CD14-positive monocyte (primary cell): ENCODE measurements at regions not wholly inside any gene's neighbourhood (a gene's known extent, or its start where the extent isn't known, plus 50 kb on each side); places are given as distances from the start of the nearest gene placed in this dataset.

Experiments used
- DNase-seq, 3 donors: peaks; one replicate each; pipeline ENCODE4 v3.0.0-alpha.2; 2011 to 2022
- H2AFZ ChIP-seq: 2 replicates; pipeline ENCODE4 v1.6.0; 2012; ENCODE audit warnings: mild to moderate bottlenecking, low read depth, low read length, inconsistent platforms; ENCODE audit not compliant: insufficient read depth, poor library complexity, severe bottlenecking
- H3K27ac ChIP-seq, 2 donors: 1 replicate in 1 of 2; 2 replicates in 1 of 2; pipeline ENCODE4 v1.5.1; 2012 to 2013; ENCODE audit warnings: low read length in 2 of 2, control low read depth in 1 of 2, inconsistent platforms in 1 of 2, low read depth in 1 of 2, mild to moderate bottlenecking in 1 of 2
- H3K27me3 ChIP-seq, 2 donors: one replicate each; pipeline versions ENCODE4 v1.6.0 to v1.6.1; 2011 to 2013; ENCODE audit warnings: low read length in 2 of 2; ENCODE audit not compliant: control insufficient read depth in 2 of 2, insufficient read depth in 2 of 2
- H3K36me3 ChIP-seq, 2 donors: replicated peaks in 1 of 2; 1 replicate in 1 of 2; 2 replicates in 1 of 2; pipeline versions ENCODE4 v1.5.1 to v1.6.1; 2012 to 2013; ENCODE audit warnings: low read length in 2 of 2, control low read depth in 1 of 2, inconsistent platforms in 1 of 2, mild to moderate bottlenecking in 1 of 2; ENCODE audit not compliant: insufficient read depth in 2 of 2, control insufficient read depth in 1 of 2
- H3K4me1 ChIP-seq, 2 donors: 1 replicate in 1 of 2; 2 replicates in 1 of 2; pipeline versions ENCODE4 v1.5.1 to v1.6.1; 2012 to 2013; ENCODE audit warnings: low read length in 2 of 2, control low read depth in 1 of 2, inconsistent platforms in 1 of 2, mild to moderate bottlenecking in 1 of 2, moderate library complexity in 1 of 2; ENCODE audit not compliant: insufficient read depth in 2 of 2, control insufficient read depth in 1 of 2
- H3K4me2 ChIP-seq: replicated peaks from 2 replicates; pipeline ENCODE3; 2012; ENCODE audit warnings: low read length, moderate library complexity, mild to moderate bottlenecking; ENCODE audit not compliant: poor library complexity, severe bottlenecking; ENCODE audit errors: extremely low read depth
- H3K4me3 ChIP-seq, 3 experiments: fragments of 200-600 bp in 1 of 3; sonication (generic) in 1 of 3; replicated peaks in 1 of 3; 1 replicate in 2 of 3; 2 replicates in 1 of 3; pipeline ENCODE4 v1.5.1; 2011 to 2013; ENCODE audit warnings: low read length in 3 of 3, mild to moderate bottlenecking in 3 of 3, control low read depth in 2 of 3, low read depth in 2 of 3, inconsistent platforms in 1 of 3, moderate library complexity in 1 of 3
- H3K79me2 ChIP-seq: 2 replicates; pipeline ENCODE4 v1.6.0; 2012; ENCODE audit warnings: mild to moderate bottlenecking, control low read depth, inconsistent platforms, low read length, moderate library complexity; ENCODE audit not compliant: insufficient read depth
- H3K9ac ChIP-seq: 2 replicates; pipeline ENCODE4 v1.6.0; 2017; ENCODE audit warnings: low read length, mild to moderate bottlenecking; ENCODE audit not compliant: insufficient read depth, poor library complexity, severe bottlenecking
- H3K9me3 ChIP-seq, 2 donors: replicated peaks in 1 of 2; 1 replicate in 1 of 2; 2 replicates in 1 of 2; pipeline versions ENCODE4 v1.5.1 to v1.6.1; 2012 to 2013; ENCODE audit warnings: low read length in 2 of 2, control low read depth in 1 of 2; ENCODE audit not compliant: control insufficient read depth in 1 of 2, insufficient read depth in 1 of 2
- H4K20me1 ChIP-seq: 2 replicates; pipeline ENCODE4 v1.6.0; 2012; ENCODE audit warnings: mild to moderate bottlenecking, low read length, control low read depth, moderate library complexity; ENCODE audit not compliant: insufficient read depth
- H3K27ac Mint-ChIP-seq, 7 donors: one replicate each; pipeline ENCODE4 v1.8.0; 2020; ENCODE audit warnings: mild to moderate bottlenecking in 7 of 7, mixed read lengths in 7 of 7, moderate library complexity in 6 of 7, inconsistent platforms in 2 of 7
- H3K27me3 Mint-ChIP-seq, 3 donors: one replicate each; pipeline ENCODE4 v1.8.0; 2021 to 2022; ENCODE audit warnings: low read depth in 3 of 3, mild to moderate bottlenecking in 3 of 3, mixed read lengths in 3 of 3, moderate library complexity in 3 of 3, inconsistent platforms in 1 of 3
- H3K36me3 Mint-ChIP-seq, 2 donors: one replicate each; pipeline ENCODE4 v1.8.0; 2020; ENCODE audit warnings: mixed read lengths in 2 of 2, inconsistent platforms in 1 of 2, mild to moderate bottlenecking in 1 of 2
- H3K4me1 Mint-ChIP-seq: one replicate; pipeline ENCODE4 v1.8.0; 2020; ENCODE audit warnings: mild to moderate bottlenecking, mixed read lengths
- H3K4me3 Mint-ChIP-seq, 2 donors: one replicate each; pipeline ENCODE4 v1.8.0; 2020; ENCODE audit warnings: mild to moderate bottlenecking in 2 of 2, mixed read lengths in 2 of 2, moderate library complexity in 1 of 2
- H3K9me3 Mint-ChIP-seq, 7 donors: one replicate each; pipeline ENCODE4 v1.8.0; 2020 to 2022; ENCODE audit warnings: mixed read lengths in 7 of 7, mild to moderate bottlenecking in 6 of 7, moderate library complexity in 6 of 7, inconsistent platforms in 2 of 7
- WGBS: methylation state at CpG from one replicate; pipeline ENCODE4 v1.1.5; 2013; ENCODE audit warnings: missing lambda C conversion rate; ENCODE audit not compliant: insufficient coverage; 5-methylcytosine and 5-hydroxymethylcytosine counted together
- intact Hi-C, 2 donors: fragments of 100-400 bp; cut with micrococcal nuclease; formaldehyde crosslinking; loops; one replicate each; pipeline versions ENCODE4 v1.15.0 to v1.15.1; 2023
- TF ChIP-seq, protein P1 (sequence below): fragments of 200-600 bp; IDR thresholded peaks from one replicate; pipeline ENCODE4 v1.8.0; 2022; ENCODE audit warnings: antibody characterized with exemption, mild to moderate bottlenecking

GRCh38 chr3:177550667-177551066 is 353.4 kb upstream of the TBL1XR1 start:
- intact Hi-C loops: no loop called here
- Histone ChIP-seq H4K20me1 (no peaks in the 10 kb centered on the region), H3K27ac (no peak overlapping the region), H3K4me3 (no peak overlapping the region), H3K79me2 (no peaks in the 10 kb centered on the region), H3K9ac (no peak overlapping the region), H2AFZ (no peak overlapping the region), H3K36me3 (no peaks in the 10 kb centered on the region), H3K4me2 (no peak overlapping the region), H3K27me3 (no peaks in the 10 kb centered on the region), H3K9me3 (no peaks in the 10 kb centered on the region), H3K4me1 (peaks cover 8 to 10% of the 10 kb centered on the region in 2 donors)
- H3K27me3 Mint-ChIP-seq: peaks cover 0 to 3% (median 1%) of the 10 kb centered on the region in 3 donors
- H3K27ac Mint-ChIP-seq: peak overlapping the region in 1 of 7 donors; percentile 1
- H3K36me3 Mint-ChIP-seq: no peaks in the 10 kb centered on the region
- DNase-seq: no peak
- TF ChIP-seq, protein P1, sequence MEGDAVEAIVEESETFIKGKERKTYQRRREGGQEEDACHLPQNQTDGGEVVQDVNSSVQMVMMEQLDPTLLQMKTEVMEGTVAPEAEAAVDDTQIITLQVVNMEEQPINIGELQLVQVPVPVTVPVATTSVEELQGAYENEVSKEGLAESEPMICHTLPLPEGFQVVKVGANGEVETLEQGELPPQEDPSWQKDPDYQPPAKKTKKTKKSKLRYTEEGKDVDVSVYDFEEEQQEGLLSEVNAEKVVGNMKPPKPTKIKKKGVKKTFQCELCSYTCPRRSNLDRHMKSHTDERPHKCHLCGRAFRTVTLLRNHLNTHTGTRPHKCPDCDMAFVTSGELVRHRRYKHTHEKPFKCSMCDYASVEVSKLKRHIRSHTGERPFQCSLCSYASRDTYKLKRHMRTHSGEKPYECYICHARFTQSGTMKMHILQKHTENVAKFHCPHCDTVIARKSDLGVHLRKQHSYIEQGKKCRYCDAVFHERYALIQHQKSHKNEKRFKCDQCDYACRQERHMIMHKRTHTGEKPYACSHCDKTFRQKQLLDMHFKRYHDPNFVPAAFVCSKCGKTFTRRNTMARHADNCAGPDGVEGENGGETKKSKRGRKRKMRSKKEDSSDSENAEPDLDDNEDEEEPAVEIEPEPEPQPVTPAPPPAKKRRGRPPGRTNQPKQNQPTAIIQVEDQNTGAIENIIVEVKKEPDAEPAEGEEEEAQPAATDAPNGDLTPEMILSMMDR: no peak
- no peaks in the 10 kb centered on the region for H3K9me3 Mint-ChIP-seq
- WGBS: no CpG with 5 or more reads among the region's 1 CpG
- H3K4me3 Mint-ChIP-seq: no peak overlapping the region
- H3K4me1 Mint-ChIP-seq: peaks cover 13% of the 10 kb centered on the region

DNA sequence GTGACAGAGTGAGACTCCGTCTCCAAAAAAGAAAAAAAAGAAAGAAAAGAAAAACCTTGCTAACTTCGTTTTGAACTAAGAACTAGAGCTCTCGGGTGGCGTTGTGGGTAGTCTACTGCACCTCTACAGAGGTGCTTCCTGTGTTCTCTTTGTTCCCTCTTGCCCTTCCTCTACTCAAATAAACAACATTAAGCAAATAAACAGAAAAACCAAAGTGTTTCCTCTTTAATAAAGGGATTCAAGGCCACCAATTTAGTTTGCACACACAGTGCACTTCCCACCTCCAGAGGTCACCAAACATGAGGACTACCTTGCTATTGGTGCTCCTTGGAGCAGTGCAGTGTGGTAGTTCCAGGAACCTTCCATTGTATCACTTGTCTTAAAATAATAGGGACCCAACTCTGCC is 354.2 kb upstream of the TBL1XR1 start:
- peaks cover 0 to 3% (median 1%) of the 10 kb centered on the region in 3 donors for H3K27me3 Mint-ChIP-seq
- H2AFZ ChIP-seq: no peak overlapping the region
- no peaks in the 10 kb centered on the region for H3K79me2 ChIP-seq
- TF ChIP-seq, protein P1: no peak
- H3K4me1 Mint-ChIP-seq: peaks cover 13% of the 10 kb centered on the region
- intact Hi-C loops: no loop called here
- no peaks in the 10 kb centered on the region for H3K27me3 ChIP-seq
- H3K9me3 Mint-ChIP-seq: no peaks in the 10 kb centered on the region
- no peak overlapping the region for H3K4me2 ChIP-seq
- H3K9me3 ChIP-seq: no peaks in the 10 kb centered on the region
- no peaks in the 10 kb centered on the region for H4K20me1 ChIP-seq
- H3K4me3 Mint-ChIP-seq: no peak overlapping the region
- 100% methylated on average over 2 of the region's 4 CpGs for WGBS
- H3K4me3 ChIP-seq: no peak overlapping the region
- DNase-seq: no peak
- H3K27ac ChIP-seq: no peak overlapping the region
- no peak overlapping the region for H3K9ac ChIP-seq
- no peaks in the 10 kb centered on the region for H3K36me3 ChIP-seq
- H3K27ac Mint-ChIP-seq: peak overlapping the region in 1 of 7 donors; percentile 23
- H3K36me3 Mint-ChIP-seq: no peaks in the 10 kb centered on the region
- H3K4me1 ChIP-seq: peaks cover 8 to 10% of the 10 kb centered on the region in 2 donors
